Calu3 (cell line): ENCODE measurements at regions not wholly inside any gene's neighbourhood (a gene's known extent, or its start where the extent isn't known, plus 50 kb on each side); places are given as distances from the start of the nearest gene placed in this dataset.

ENCODE experiments used
- BruUV-seq: library from RNA; stranded (reverse); fragments of 400-500 nt; replicated peaks from 2 replicates; lab custom pipeline; 2021; lab: Mats Ljungman, UMichigan
- CTCF ChIA-PET: fragments of 300-600 bp; sonication (Branson Sonifier 250); formaldehyde crosslinking; loops from one replicate; lab custom pipeline; 2022; ENCODE audit warnings: antibody characterized with exemption; lab: Charles Lee
- DNase-seq: peaks from one replicate; pipeline ENCODE4 v3.0.0; 2022
- H3K27ac Mint-ChIP-seq: one replicate; pipeline ENCODE4 v1.8.0; 2022; ENCODE audit warnings: mixed read lengths; ENCODE audit not compliant: unreplicated experiment
- H3K27me3 Mint-ChIP-seq: one replicate; pipeline ENCODE4 v1.8.0; 2022; ENCODE audit warnings: mixed read lengths; ENCODE audit not compliant: unreplicated experiment
- H3K36me3 Mint-ChIP-seq: one replicate; pipeline ENCODE4 v1.8.0; 2022; ENCODE audit warnings: mild to moderate bottlenecking, moderate library complexity, mixed read lengths; ENCODE audit not compliant: insufficient read depth, unreplicated experiment
- H3K4me1 Mint-ChIP-seq: one replicate; pipeline ENCODE4 v1.8.0; 2022; ENCODE audit warnings: mild to moderate bottlenecking, low read depth, mixed read lengths; ENCODE audit not compliant: unreplicated experiment
- H3K4me3 Mint-ChIP-seq: one replicate; pipeline ENCODE4 v1.8.0; 2022; ENCODE audit warnings: mild to moderate bottlenecking, low read depth, moderate library complexity, mixed read lengths; ENCODE audit not compliant: unreplicated experiment
- H3K9me3 Mint-ChIP-seq: one replicate; pipeline ENCODE4 v1.8.0; 2022; ENCODE audit warnings: low read depth, mixed read lengths; ENCODE audit not compliant: unreplicated experiment
- intact Hi-C: fragments of 100-400 bp; cut with micrococcal nuclease; formaldehyde crosslinking; loops from one replicate; pipeline ENCODE4 v1.10.0; 2022; ENCODE audit not compliant: unreplicated experiment
- TF ChIP-seq, protein P1 (sequence below): fragments of 200-600 bp; IDR thresholded peaks from one replicate; pipeline ENCODE4 v1.8.0; 2022; ENCODE audit warnings: antibody characterized with exemption; ENCODE audit not compliant: unreplicated experiment

GRCh38 chr2:228869636-228870264, 401.3 kb downstream of the PID1 start:
- CTCF ChIA-PET, result no interaction called here
- Mint-ChIP-seq H3K4me1 (no peaks in the 10 kb centered on the region), H3K4me3 (no peak overlapping the region), H3K27me3 (no peaks in the 10 kb centered on the region), H3K36me3 (no peaks in the 10 kb centered on the region), H3K27ac (no peak overlapping the region), H3K9me3 (peaks cover 14% of the 10 kb centered on the region)
- TF ChIP-seq, protein P1, sequence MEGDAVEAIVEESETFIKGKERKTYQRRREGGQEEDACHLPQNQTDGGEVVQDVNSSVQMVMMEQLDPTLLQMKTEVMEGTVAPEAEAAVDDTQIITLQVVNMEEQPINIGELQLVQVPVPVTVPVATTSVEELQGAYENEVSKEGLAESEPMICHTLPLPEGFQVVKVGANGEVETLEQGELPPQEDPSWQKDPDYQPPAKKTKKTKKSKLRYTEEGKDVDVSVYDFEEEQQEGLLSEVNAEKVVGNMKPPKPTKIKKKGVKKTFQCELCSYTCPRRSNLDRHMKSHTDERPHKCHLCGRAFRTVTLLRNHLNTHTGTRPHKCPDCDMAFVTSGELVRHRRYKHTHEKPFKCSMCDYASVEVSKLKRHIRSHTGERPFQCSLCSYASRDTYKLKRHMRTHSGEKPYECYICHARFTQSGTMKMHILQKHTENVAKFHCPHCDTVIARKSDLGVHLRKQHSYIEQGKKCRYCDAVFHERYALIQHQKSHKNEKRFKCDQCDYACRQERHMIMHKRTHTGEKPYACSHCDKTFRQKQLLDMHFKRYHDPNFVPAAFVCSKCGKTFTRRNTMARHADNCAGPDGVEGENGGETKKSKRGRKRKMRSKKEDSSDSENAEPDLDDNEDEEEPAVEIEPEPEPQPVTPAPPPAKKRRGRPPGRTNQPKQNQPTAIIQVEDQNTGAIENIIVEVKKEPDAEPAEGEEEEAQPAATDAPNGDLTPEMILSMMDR, result no peak
- BruUV-seq, result no TSS peak
- DNase-seq, result no peak
- intact Hi-C loops, result no loop called here

DNA sequence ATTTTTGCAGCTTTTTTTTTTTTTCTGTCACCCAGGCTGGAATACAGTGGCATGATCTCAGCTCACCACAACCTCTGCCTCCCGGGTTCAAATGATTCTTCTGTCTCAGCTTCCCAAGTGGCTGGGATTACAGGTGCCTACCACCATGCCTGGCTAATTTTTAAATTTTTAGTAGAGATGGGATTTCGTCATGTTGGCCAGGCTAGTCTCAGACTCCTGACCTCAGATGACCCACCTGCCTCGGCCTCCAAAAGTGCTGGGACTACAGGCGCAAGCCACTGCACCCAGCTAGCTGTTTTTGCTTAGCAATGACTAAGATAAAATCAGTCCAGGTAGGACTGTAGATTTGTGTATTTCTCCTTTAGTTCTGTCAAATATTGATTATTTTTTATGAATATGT, 403.7 kb downstream of the PID1 start:
- no TSS peak for BruUV-seq
- Mint-ChIP-seq H3K4me1 (no peaks in the 10 kb centered on the region), H3K36me3 (no peaks in the 10 kb centered on the region), H3K27ac (no peak overlapping the region), H3K4me3 (no peak overlapping the region), H3K9me3 (peaks cover 14% of the 10 kb centered on the region), H3K27me3 (no peaks in the 10 kb centered on the region)
- intact Hi-C loops, result no loop called here
- no peak for DNase-seq
- TF ChIP-seq, protein P1, result no peak
- CTCF ChIA-PET, result no interaction called here

GRCh38 chr2:228866781-228867180, 404.3 kb downstream of the PID1 start:
- Mint-ChIP-seq H3K36me3 (no peaks in the 10 kb centered on the region), H3K27ac (no peak overlapping the region), H3K9me3 (peaks cover 14% of the 10 kb centered on the region), H3K4me3 (no peak overlapping the region), H3K27me3 (no peaks in the 10 kb centered on the region), H3K4me1 (no peaks in the 10 kb centered on the region)
- no peak for DNase-seq
- intact Hi-C loops, result no loop called here
- CTCF ChIA-PET, result no interaction called here
- TF ChIP-seq, protein P1, result no peak
- BruUV-seq, result no TSS peak

DNA sequence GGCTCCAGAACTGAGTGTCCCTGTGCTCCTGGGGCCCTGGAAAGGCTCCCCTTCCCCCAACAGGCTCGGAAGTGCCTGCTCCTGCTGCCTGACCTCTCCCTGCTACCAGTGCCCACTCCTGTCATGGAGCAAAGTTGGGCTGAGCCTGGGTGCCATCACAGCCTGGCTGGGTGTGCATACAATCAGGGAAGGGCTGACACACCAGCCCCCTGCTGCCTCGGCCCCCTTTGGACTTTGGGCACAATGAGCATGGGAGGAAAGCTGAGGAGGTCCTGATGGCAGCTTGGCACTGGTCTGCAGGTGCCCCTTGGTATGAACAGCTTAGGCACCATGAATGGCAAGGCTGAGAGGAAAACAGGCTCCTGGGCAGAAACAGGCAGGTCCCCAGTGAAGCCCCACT, 405.0 kb downstream of the PID1 start:
- BruUV-seq, result no TSS peak
- Mint-ChIP-seq H3K36me3 (no peaks in the 10 kb centered on the region), H3K4me3 (no peak overlapping the region), H3K4me1 (no peaks in the 10 kb centered on the region), H3K9me3 (peaks cover 14% of the 10 kb centered on the region), H3K27me3 (no peaks in the 10 kb centered on the region), H3K27ac (no peak overlapping the region)
- TF ChIP-seq, protein P1, result no peak
- intact Hi-C loops, result no loop called here
- CTCF ChIA-PET, result no interaction called here
- no peak for DNase-seq
